GM12864 (cell line): ENCODE measurements at regions not wholly inside any gene's neighbourhood (a gene's known extent, or its start where the extent isn't known, plus 50 kb on each side); places are given as distances from the start of the nearest gene placed in this dataset.
"Not testable (repeated sequence)": the region's sequence is repeated elsewhere in the genome, so short reads cannot be mapped to it uniquely, and the experiment has no call there.

Source experiments
- DNase-seq: peaks from one replicate; pipeline ENCODE4 v3.0.0-alpha.2; 2011; ENCODE audit warnings: low read depth
- H3K4me3 ChIP-seq: 2 replicates; pipeline ENCODE4 v1.5.1; 2011; ENCODE audit warnings: mild to moderate bottlenecking, low read depth, low read length, control low read depth
- TF ChIP-seq, protein P1 (sequence below): IDR thresholded peaks from 2 replicates; pipeline ENCODE4 v1.5.1; 2011; ENCODE audit warnings: low read depth, mild to moderate bottlenecking, moderate library complexity, low read length, control low read depth, inconsistent platforms; ENCODE audit errors: missing control alignments

- no peak overlapping the region for H3K4me3 ChIP-seq
- TF ChIP-seq, protein P1, sequence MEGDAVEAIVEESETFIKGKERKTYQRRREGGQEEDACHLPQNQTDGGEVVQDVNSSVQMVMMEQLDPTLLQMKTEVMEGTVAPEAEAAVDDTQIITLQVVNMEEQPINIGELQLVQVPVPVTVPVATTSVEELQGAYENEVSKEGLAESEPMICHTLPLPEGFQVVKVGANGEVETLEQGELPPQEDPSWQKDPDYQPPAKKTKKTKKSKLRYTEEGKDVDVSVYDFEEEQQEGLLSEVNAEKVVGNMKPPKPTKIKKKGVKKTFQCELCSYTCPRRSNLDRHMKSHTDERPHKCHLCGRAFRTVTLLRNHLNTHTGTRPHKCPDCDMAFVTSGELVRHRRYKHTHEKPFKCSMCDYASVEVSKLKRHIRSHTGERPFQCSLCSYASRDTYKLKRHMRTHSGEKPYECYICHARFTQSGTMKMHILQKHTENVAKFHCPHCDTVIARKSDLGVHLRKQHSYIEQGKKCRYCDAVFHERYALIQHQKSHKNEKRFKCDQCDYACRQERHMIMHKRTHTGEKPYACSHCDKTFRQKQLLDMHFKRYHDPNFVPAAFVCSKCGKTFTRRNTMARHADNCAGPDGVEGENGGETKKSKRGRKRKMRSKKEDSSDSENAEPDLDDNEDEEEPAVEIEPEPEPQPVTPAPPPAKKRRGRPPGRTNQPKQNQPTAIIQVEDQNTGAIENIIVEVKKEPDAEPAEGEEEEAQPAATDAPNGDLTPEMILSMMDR, result no peak
- no peak for DNase-seq
Observed at GRCh38 chr10:23493711-23494110, 54.8 kb downstream of the OTUD1 start.

GRCh38 chr10:23496727-23497126 is 57.9 kb downstream of the OTUD1 start:
- H3K4me3 ChIP-seq, result no peak overlapping the region
- TF ChIP-seq, protein P1, result no peak
- no peak for DNase-seq

DNA sequence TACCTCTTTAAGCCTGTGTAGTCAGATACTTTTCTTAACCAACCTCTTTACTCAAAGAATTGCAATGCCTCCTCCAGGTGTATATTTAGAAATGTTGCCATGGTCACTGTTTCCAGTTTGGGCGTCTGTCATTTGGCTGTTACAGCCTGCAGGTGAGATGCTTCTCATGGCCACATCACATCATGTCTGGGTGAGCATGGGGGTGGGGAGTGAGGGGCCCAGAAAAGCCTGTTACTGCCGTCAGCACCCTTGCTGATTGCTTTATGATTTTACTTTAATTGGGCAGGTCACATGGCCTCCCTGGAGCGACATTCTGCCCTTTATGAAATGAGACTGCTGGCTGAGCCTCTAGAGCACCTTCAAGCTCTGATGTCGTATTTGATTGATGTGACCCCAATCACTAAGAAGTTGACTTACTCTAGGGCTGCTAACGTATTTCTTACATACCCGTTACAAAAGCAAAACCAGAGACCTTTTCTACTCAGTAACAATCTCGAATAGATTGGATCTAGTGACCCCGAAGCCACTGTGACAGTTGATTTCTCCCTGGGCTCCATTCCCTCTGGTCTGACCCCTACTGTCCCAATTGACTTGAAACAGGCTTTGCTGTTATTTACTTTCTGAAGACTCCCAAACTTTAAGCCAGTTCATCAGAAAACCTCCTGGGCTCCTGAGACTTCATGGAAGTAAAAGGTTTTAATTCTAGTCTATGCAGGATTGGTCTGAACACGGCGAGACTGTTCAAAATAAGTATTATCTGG is 60.7 kb downstream of the OTUD1 start:
- TF ChIP-seq, protein P1, result no peak
- DNase-seq, result no peak
- no peak overlapping the region for H3K4me3 ChIP-seq

- DNase-seq, result no peak
- TF ChIP-seq, protein P1, result no peak
- H3K4me3 ChIP-seq, result no peak overlapping the region
Observed at GRCh38 chr10:23505797-23506465, 67.1 kb downstream of the OTUD1 start.

- no peak for DNase-seq
- H3K4me3 ChIP-seq, result no peak overlapping the region
- TF ChIP-seq, protein P1, result no peak
Observed at GRCh38 chr10:23512355-23513058, 73.6 kb downstream of the OTUD1 start.

DNA sequence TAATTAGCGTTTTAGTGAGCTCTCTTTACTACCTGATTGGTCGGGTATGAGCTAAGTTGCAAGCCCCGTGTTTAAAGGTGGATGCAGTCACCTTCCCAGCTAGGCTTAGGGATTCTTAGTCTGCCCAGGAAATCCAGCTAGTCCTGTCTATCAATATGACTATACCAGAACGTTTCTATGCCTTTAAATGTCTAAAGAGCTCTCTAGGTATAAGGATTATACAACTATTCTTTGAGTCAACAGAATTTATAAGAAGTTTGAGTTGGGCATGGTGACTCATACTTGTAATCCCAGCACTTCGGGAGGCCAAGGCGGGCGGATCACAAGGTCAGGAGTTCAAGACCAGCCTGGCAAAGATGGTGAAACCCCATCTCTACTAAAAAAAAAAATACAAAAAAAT is 74.7 kb downstream of the OTUD1 start:
- H3K4me3 ChIP-seq, DNase-seq: not testable (repeated sequence)

- no peak for DNase-seq
- TF ChIP-seq, protein P1, result no peak
- H3K4me3 ChIP-seq, result no peak overlapping the region
Observed at GRCh38 chr10:23514321-23514720, 75.4 kb downstream of the OTUD1 start.
